ENCODE measurements at regions not wholly inside any gene's neighbourhood (a gene's known extent, or its start where the extent isn't known, plus 50 kb on each side); places are given as distances from the start of the nearest gene placed in this dataset.
A peak's percentile ranks its signal among the peaks of the same experiment; 100 is the strongest.

DNA sequence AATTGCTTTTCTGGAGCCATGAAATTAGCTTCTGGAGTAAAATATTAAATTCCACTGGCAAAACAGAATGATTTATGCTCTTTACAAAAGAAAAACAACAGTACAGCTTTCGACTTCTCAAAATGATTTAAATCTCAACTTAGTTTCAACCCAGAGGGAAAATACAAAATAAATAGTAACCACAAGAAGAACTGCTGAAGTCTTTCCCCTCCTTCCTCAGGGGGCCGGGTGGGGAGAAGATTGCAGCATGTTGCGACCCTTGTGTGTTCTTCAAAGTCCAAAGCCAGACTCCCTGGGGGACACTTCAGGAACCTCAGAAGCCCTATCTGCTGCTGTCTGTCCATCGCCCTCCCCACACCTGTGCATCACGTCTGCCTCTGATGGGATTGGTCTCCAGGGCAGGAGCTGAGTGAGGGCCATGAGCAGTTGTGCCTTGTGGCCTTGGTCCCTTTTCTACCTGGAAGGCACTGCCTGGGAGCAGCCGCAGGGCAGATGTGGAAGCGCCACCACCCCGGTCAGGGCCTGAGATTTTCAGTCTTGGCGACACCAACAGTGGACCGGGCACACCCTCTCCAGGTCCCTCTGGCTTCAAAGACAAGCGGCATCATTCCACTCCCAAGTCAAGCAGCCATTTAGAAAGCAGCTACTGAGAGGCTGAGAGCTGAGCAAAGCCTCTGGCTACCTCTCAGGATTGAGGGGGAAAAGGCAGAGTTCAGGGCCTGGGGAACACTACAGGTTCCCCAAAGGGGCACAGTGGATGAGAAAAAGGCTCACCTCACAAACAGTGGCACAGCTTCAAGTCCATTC, 210.1 kb upstream of the RAB6C start:
- no peaks in the 10 kb centered on the region for H3K4me1 ChIP-seq (ENCODE audit: insufficient read depth, low read length)
- no peaks in the 10 kb centered on the region for H3K36me3 ChIP-seq (ENCODE audit: insufficient read depth, low read length)
- no peaks in the 10 kb centered on the region for H3K9me3 ChIP-seq (ENCODE audit: low read length)
- no peak overlapping the region for H2AFZ ChIP-seq (ENCODE audit: low read depth, low read length)
- no peak overlapping the region for H3K4me3 ChIP-seq (ENCODE audit: low read length)
- H3K27me3 ChIP-seq (ENCODE audit: insufficient read depth, low read length) = no peaks in the 10 kb centered on the region

DNA sequence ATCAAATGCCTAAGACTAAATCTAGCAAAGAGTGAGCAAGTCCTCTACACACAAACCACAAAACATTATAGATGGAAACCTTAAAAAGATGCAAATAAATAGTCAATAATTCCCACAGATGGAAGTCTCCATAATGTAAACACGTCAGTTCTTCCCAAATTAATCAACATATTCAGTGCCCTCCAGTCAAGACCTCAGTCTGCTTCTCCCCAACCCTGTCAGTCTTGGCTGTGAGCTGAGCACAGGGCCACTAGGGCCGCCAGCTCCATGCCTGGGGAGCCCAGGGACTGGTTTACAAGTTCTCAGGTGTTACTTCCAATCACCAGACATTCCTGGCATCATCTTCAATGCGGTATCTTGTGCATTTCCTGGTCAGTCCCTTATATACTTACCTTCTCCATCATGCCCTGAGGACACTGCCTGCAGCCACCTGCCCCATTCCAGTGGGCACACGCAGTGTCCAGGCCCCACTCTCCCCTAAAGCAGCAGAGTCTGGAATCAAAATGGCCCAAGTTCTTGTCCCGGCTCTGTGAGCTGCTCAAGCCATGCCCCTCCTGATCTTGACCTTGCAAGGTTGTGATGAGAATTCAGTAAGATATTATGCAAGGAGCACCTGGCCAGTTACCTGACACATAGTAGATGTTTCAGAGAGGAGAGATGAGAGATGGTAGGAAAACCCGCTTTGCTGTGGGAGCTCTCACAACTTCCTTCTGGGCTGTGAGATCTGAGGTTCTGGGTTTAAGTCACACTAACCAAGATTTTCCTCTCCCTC, 207.9 kb upstream of the RAB6C start:
- Histone ChIP-seq H3K27me3 (ENCODE audit: insufficient read depth, low read length) (no peaks in the 10 kb centered on the region), H3K4me1 (ENCODE audit: insufficient read depth, low read length) (no peaks in the 10 kb centered on the region), H2AFZ (ENCODE audit: low read depth, low read length) (no peak overlapping the region), H3K36me3 (ENCODE audit: insufficient read depth, low read length) (no peaks in the 10 kb centered on the region), H3K4me3 (ENCODE audit: low read length) (no peak overlapping the region), H3K9me3 (ENCODE audit: low read length) (no peaks in the 10 kb centered on the region)

DNA sequence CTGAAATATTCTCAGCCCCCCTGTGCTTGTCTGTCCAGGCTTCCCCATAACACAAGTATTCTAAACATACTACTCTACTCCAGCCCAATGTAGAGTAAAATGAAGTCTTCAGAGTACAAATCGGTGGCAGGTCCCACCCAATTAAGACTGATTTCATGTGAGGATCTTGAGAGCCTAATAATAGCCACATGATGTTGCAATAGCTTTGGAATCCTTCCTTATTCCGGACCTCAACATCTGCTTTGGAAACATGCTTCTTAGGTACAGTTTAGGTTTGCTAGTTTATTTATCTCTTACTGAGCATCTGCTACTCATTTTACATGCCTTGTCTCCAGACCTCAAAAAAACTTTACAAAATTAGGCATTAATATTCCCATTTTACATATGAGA, 207.3 kb upstream of the RAB6C start:
- H3K9me3 ChIP-seq (ENCODE audit: low read length) = no peaks in the 10 kb centered on the region
- no peak overlapping the region for H3K4me3 ChIP-seq (ENCODE audit: low read length)
- H3K36me3 ChIP-seq (ENCODE audit: insufficient read depth, low read length) = no peaks in the 10 kb centered on the region
- no peaks in the 10 kb centered on the region for H3K27me3 ChIP-seq (ENCODE audit: insufficient read depth, low read length)
- no peak overlapping the region for H2AFZ ChIP-seq (ENCODE audit: low read depth, low read length)
- no peaks in the 10 kb centered on the region for H3K4me1 ChIP-seq (ENCODE audit: insufficient read depth, low read length)

DNA sequence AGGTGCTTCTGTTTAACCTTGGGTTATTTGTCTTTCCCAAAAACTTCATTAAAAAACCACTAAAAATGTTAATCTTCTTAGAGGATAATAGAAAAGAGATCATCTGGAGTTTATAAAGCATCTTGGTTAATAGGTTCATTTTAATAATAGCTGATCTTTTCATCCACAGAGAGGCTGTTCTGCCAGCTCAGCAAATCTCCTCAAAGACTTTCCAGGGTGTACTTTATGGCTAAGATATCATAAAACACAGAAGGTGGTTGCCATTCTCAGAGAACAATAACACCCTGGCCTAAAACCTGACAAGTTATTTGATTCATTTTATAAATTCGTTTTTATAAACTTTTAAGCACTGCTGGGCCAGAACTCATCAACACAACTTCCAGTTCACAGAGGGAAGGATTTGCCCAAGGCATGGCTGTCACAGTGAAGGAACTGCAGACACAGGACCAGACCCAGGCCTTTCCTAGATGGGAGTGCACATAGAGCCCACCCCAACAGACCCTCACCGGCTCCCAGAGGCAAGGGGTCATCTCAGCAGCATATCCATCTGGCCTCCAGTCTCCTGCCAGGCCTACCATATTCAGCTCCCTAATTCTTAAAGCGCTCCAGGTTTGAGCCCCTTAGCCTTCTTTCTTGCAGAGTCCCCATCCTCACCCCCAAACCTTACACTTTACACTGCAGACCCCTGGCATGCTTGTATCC, 203.4 kb upstream of the RAB6C start:
- H3K9me3 ChIP-seq (ENCODE audit: low read length) = no peaks in the 10 kb centered on the region
- H3K27me3 ChIP-seq (ENCODE audit: insufficient read depth, low read length) = no peaks in the 10 kb centered on the region
- H3K4me1 ChIP-seq (ENCODE audit: insufficient read depth, low read length) = peaks cover 6% of the 10 kb centered on the region
- H3K36me3 ChIP-seq (ENCODE audit: insufficient read depth, low read length) = no peaks in the 10 kb centered on the region
- no peak overlapping the region for H3K4me3 ChIP-seq (ENCODE audit: low read length)
- no peak overlapping the region for H2AFZ ChIP-seq (ENCODE audit: low read depth, low read length)

DNA sequence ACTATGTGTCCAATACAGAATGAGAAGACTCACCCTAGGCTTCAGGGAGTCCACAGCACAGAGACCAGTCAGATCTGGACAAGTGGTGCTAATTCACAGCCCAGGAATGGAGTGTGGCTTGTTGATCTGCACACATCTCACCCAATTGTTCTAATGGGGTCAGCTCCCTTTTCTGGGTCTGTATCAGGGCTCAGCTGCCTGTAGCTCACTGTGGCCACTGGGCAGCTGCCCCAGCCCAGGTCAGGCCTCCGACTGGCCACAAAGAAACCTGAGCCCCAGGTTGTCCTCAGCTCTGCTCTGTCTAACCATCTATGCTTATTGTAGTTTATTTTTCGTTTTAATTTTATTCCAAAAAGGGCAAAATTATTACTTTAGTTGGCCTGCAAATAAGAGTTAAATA, 202.3 kb upstream of the RAB6C start:
- no peaks in the 10 kb centered on the region for H3K36me3 ChIP-seq (ENCODE audit: insufficient read depth, low read length)
- H3K4me1 ChIP-seq (ENCODE audit: insufficient read depth, low read length) = peaks cover 10% of the 10 kb centered on the region
- H3K9me3 ChIP-seq (ENCODE audit: low read length) = no peaks in the 10 kb centered on the region
- peaks cover 4% of the 10 kb centered on the region for H3K27me3 ChIP-seq (ENCODE audit: insufficient read depth, low read length)
- H2AFZ ChIP-seq (ENCODE audit: low read depth, low read length) = no peak overlapping the region
- no peak overlapping the region for H3K4me3 ChIP-seq (ENCODE audit: low read length)

DNA sequence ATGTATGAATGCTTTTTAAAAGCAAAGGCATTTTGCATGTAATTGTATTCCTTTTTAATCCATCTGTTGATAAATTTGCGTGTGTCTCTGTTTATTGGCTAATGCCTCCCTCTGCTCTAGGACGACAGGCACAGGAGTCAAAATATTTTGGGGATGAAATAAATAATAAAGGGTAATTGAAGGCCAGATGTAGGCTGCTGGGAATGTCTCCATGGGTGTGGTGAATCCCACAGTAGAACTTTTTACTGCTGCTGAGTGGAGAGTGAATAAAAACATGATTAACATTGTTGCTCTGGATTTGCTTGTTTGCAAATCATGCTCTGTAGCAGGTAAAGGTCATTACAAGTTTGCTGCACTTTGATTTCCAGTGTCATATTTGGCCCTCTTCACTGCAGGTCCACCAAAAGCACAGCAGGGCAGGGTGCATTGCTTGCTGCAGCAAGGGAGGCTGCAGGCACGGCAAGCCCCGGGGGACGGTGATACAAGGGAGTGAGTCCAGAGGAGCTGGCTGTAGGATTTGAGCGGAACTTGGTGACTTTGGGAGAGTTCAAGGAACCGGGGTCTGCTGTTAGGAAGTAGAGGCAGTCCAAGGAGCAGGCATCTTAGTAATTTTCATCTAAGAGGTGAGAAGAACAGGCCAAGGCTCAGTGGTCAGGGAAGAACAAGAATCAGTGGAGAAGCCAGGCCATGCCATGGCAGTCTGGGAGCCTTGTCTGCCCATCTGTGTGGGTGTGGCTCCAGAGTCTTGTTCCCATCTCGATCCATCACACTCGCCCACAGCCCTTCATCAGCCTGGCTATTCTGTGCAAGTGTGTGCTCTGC, 201.5 kb upstream of the RAB6C start:
- no peak overlapping the region for H2AFZ ChIP-seq (ENCODE audit: low read depth, low read length)
- no peaks in the 10 kb centered on the region for H3K36me3 ChIP-seq (ENCODE audit: insufficient read depth, low read length)
- H3K4me1 ChIP-seq (ENCODE audit: insufficient read depth, low read length) = peaks cover 10% of the 10 kb centered on the region
- no peaks in the 10 kb centered on the region for H3K9me3 ChIP-seq (ENCODE audit: low read length)
- no peak overlapping the region for H3K4me3 ChIP-seq (ENCODE audit: low read length)
- peaks cover 4% of the 10 kb centered on the region for H3K27me3 ChIP-seq (ENCODE audit: insufficient read depth, low read length)

DNA sequence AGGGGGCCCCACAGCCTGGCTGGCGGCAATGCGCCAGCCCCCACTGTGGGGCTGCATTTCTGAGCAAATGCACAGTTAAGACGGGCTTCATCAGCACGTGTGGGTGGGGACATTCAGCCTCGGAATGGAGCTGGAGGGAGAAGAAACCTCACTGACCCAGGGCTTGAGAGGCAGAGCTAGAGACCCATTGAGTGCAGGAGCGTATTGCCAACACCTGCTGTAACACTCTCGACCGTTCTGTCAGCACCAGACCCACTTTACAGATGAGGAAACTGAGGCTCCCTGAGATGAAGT, 200.9 kb upstream of the RAB6C start:
- Histone ChIP-seq H3K36me3 (ENCODE audit: insufficient read depth, low read length) (no peaks in the 10 kb centered on the region), H3K27me3 (ENCODE audit: insufficient read depth, low read length) (peaks cover 4% of the 10 kb centered on the region), H2AFZ (ENCODE audit: low read depth, low read length) (no peak overlapping the region), H3K4me3 (ENCODE audit: low read length) (no peak overlapping the region), H3K9me3 (ENCODE audit: low read length) (no peaks in the 10 kb centered on the region), H3K4me1 (ENCODE audit: insufficient read depth, low read length) (peaks cover 10% of the 10 kb centered on the region)

DNA sequence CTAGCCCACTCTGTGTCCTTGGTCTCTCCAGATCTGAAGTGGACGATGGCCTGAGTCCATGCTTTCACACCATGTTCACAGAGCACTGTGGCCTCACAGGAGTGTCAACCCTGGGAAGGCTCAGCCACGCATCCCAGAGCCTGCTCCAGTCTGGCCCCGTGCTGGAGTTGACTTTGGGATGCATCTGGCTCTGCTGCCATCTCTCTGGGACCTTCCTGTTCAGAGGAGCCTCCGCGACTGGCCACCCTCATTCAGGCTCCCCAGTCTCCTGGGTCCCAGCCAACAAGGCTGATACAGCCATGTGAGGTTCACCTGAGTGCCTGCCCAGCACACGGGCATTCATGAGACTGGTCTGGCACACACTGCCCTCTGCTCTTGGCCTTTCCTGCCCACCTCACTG, 199.7 kb upstream of the RAB6C start:
- H3K4me1 ChIP-seq (ENCODE audit: insufficient read depth, low read length) = peaks cover 12% of the 10 kb centered on the region
- H3K4me3 ChIP-seq (ENCODE audit: low read length) = no peak overlapping the region
- no peaks in the 10 kb centered on the region for H3K36me3 ChIP-seq (ENCODE audit: insufficient read depth, low read length)
- H3K27me3 ChIP-seq (ENCODE audit: insufficient read depth, low read length) = peaks cover 4% of the 10 kb centered on the region
- no peak overlapping the region for H2AFZ ChIP-seq (ENCODE audit: low read depth, low read length)
- no peaks in the 10 kb centered on the region for H3K9me3 ChIP-seq (ENCODE audit: low read length)

DNA sequence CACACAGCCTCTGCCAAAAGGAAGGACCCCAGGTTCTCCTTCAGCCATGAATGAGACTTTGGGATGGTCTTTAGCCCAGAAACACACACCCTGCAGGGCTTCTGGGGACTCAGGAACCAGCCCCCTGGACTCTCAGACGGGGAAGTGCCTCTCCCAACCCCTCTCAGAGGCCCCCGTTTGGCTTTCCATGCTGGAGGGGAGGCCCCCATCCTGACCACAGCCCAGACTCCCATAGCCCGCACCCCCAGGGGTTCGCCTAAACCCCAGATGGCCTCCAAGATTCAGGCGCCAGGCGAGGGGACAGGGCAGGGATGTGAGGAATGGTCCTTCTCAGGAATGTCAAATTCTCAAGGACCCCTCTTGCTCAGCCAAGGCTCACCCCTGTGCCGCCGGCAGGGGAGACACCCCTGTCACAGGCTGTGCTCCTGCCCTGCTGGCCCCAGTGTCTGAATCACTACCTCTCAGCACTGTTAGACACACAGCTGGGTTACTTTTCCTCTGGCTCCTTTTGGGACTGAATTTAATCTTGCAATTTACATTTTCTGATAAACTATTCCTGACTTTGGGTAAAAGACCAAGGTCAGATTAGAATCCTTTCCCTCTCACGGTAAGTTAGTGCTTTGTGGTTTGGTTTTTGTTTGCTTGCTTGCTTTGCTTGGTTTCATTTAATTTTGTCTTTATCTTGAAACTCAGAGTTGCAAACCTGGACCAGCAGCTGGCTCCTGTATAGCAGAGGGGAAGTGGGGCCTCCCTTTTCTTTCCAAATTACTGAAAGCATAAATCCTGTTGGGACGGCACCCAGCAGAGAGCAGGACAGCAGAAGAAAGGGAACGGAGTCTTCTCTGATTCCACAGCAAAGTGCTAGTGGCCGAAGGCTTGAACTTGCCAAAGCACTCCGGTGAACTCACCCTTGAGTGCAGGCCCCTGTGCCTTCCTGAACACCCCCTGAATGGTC, 198.9 kb upstream of the RAB6C start:
- H2AFZ ChIP-seq (ENCODE audit: low read depth, low read length) = peak overlapping the region; percentile 66

DNA sequence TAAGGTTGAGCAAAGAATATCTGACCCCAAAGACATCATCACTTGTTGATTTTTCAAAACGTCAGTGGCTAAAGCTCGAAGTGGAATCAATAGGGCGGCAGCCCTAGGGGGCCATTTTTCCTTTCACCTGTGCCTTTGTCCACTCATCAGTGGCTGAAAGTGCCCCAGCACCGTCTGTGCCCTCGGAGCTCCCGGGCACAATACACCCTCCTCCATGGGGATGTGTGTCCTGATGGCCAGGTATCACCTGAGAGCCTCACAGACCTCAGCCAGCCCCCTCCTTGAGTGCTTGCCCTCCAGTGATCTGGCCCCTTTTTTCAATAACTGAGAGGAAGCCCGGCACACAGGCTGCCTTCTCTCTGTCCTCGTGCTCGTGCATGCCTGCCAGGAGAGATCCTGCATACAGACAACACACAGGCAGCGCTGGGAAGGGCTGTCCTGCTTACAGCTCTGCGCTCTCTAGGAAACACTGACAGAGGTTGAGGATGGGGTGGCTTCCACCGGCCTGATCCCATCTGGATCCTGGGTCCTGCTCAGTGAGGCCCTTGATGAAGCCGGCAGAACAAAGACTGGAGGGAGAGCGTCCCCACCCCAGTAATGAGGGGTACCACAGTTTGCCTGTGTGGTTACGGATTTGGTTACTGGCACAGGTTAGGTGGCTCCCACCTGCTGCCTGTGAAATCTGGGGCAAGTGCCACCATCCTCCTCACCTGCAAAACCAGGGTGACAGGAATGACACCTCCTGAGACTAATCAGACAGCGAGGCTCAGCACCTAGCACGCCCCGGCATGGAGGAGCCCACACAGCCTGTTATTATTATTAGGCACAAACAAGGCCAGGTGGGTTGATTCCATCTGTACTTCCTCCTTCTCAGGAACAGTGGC, 197.5 kb upstream of the RAB6C start:
- H3K4me1 ChIP-seq (ENCODE audit: insufficient read depth, low read length) = peaks cover 20% of the 10 kb centered on the region
- no peaks in the 10 kb centered on the region for H3K36me3 ChIP-seq (ENCODE audit: insufficient read depth, low read length)
- H2AFZ ChIP-seq (ENCODE audit: low read depth, low read length) = no peak overlapping the region
- no peaks in the 10 kb centered on the region for H3K9me3 ChIP-seq (ENCODE audit: low read length)
- peaks cover 4% of the 10 kb centered on the region for H3K27me3 ChIP-seq (ENCODE audit: insufficient read depth, low read length)
- H3K4me3 ChIP-seq (ENCODE audit: low read length) = no peak overlapping the region

More for the DNA sequence above, 198.9 kb upstream of the RAB6C start:
- peaks cover 4% of the 10 kb centered on the region for H3K27me3 ChIP-seq (ENCODE audit: insufficient read depth, low read length)
- no peak overlapping the region for H3K4me3 ChIP-seq (ENCODE audit: low read length)
- H3K36me3 ChIP-seq (ENCODE audit: insufficient read depth, low read length) = no peaks in the 10 kb centered on the region
- no peaks in the 10 kb centered on the region for H3K9me3 ChIP-seq (ENCODE audit: low read length)
- H3K4me1 ChIP-seq (ENCODE audit: insufficient read depth, low read length) = peaks cover 15% of the 10 kb centered on the region

DNA sequence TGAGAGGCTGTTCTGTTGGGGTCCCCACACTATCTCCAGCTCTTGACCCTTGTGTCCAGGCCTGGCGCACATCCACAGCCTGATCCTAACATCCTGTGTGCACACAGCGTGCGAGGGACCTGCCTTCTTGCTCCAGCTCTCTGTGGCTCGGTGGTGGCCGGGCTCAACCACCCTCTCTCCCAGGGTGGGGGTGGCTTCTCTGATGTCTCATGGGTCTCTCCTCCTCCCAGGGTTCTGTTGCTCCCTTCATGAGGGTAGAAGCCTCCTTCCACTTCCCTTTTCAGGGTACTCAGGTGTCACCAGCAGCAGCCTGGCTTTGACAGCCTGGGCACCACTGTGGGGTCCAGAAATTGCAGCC, 196.9 kb upstream of the RAB6C start:
- H2AFZ ChIP-seq (ENCODE audit: low read depth, low read length) = no peak overlapping the region

More for the DNA sequence above, 196.9 kb upstream of the RAB6C start:
- H3K36me3 ChIP-seq (ENCODE audit: insufficient read depth, low read length) = no peaks in the 10 kb centered on the region
- H3K9me3 ChIP-seq (ENCODE audit: low read length) = no peaks in the 10 kb centered on the region
- H3K27me3 ChIP-seq (ENCODE audit: insufficient read depth, low read length) = peaks cover 4% of the 10 kb centered on the region
- H3K4me3 ChIP-seq (ENCODE audit: low read length) = no peak overlapping the region
- H3K4me1 ChIP-seq (ENCODE audit: insufficient read depth, low read length) = peaks cover 20% of the 10 kb centered on the region
